GM18870 (cell line): ENCODE measurements at regions not wholly inside any gene's neighbourhood (a gene's known extent, or its start where the extent isn't known, plus 50 kb on each side); places are given as distances from the start of the nearest gene placed in this dataset.

Experiments
- ATAC-seq: cut with Tn5 transposase; IDR thresholded peaks from one replicate; pipeline ENCODE4 v1.9.1; 2021; ENCODE audit warnings: moderate library complexity; ENCODE audit not compliant: unreplicated experiment

DNA sequence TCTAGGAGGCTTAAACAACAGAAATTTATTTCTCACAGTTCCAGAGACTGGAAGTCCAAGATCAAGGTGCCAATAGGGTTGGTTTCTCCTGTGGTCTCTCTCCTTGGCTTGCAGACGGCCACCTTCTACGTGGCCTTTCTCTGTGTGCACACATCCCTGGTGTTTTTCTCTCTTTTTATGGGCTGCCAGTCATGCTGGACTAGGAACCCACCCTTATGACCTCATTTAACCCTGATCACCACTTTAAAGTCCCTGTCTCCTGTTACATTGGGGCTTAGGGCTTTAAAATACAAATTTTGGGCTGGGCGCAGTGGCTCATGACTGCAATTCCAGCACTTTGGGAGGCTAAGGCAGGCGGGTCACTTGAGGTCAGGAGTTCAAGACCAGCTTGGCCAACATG lies 157.1 kb downstream of the TLE1 start:
- ATAC-seq: no peak

DNA sequence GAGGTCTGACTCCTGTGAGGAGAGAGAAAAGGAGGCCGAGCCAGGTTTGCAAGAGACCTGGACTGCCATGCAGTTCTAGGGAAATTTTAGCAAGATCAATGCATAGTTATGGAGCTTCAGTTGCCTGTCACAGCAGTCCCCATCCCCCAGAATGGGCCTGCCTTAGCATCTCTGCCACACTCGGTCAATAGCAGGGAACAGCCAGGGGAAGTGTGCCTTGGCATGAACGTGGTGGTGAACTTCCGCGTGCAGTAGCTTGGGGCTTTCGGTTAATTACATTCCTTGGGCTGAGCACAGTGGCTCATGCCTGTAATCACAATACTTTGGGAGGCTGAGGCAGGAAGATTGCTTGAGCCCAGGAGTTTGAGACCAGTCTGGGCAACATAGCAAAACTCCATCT lies 157.8 kb downstream of the TLE1 start:
- no peak for ATAC-seq

DNA sequence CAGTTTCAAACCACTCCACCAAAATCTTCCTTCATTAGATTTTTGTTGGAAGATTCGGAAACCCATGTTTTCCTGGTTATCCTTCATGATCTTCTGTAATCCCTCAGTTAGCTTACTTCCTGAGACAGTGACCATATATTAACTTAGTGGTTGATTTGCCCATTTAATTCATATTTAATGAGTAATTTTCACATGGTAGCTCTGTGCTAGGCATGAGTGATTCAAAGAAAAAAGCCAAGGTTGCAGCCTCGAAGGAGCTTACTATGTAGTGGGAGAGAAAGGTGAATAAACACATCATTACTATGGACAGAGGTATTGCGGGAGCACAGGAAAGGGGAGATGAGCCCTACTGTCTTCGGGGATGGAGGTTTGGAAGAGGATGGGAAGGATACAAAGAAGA lies 158.5 kb downstream of the TLE1 start:
- ATAC-seq: no peak

DNA sequence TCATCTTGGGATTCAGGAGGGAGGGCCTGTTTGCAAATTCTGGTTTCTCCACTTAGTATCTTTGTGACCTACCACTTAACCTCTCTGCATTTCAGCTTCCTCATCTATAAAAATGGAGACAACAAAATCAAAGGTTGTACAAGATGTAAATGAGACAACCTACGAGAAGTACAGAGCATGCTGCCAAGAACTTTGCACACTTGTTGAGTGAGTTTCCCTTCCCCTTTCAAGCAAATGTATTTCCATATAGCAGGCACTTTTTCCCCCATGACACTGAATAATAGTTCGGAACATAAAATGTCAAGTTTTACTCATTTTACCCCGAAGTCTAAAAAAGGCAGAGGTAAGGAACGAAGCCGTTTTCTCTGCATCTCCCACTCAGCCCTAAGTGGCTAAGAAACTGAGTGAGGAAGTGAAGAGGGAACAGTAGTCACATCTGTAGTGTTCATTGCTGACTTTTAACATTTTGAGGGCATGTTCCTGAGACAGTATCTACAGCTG lies 159.0 kb downstream of the TLE1 start:
- ATAC-seq: no peak

DNA sequence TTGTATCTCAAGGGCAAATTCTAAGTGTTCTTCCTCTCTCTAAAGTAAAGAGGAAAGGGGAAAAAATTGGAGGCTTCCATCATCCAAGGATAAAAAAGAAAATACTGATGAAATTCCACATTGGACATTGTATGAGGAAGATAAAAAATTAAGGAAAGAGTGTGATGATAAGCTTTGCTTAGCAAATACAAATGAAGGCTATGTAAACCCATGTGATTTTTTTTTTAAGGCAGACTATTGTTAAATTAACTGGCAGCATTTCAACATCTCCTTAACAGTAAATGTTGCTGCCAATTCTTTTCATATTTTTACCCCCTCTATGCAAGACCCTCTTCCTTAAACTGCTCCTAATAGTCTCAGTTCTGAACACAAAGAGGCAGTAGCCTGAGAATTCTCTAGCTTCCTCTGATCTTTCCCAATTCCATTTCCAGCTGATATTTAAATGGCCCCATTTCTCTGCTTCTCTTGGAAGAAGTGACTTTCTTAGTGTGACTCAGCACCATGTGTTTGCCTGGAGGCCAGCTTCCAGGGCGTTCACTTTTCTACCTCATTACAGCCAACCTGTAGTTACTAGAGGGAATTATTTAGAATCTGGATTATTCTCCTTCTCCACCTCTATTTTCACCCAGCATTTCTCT lies 159.7 kb downstream of the TLE1 start:
- ATAC-seq: no peak

DNA sequence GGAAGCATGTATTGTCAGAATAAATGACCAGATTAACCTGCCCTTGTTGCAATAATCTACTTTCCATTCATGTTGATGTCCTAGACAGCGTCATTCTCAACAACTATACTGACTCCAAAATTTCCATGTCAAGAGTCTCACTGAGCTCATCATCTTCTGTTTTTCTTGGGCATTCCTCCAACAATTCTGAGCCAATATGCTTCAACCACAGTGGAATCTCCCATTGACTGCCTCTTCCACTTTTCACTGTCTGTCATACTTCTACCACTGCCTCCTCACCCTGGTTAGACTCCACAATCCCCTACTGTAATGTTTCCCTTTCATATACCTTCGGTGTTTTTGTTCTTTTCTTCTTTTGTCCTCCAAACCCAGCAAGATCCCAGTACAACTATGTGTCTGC lies 162.8 kb downstream of the TLE1 start:
- ATAC-seq: no peak

DNA sequence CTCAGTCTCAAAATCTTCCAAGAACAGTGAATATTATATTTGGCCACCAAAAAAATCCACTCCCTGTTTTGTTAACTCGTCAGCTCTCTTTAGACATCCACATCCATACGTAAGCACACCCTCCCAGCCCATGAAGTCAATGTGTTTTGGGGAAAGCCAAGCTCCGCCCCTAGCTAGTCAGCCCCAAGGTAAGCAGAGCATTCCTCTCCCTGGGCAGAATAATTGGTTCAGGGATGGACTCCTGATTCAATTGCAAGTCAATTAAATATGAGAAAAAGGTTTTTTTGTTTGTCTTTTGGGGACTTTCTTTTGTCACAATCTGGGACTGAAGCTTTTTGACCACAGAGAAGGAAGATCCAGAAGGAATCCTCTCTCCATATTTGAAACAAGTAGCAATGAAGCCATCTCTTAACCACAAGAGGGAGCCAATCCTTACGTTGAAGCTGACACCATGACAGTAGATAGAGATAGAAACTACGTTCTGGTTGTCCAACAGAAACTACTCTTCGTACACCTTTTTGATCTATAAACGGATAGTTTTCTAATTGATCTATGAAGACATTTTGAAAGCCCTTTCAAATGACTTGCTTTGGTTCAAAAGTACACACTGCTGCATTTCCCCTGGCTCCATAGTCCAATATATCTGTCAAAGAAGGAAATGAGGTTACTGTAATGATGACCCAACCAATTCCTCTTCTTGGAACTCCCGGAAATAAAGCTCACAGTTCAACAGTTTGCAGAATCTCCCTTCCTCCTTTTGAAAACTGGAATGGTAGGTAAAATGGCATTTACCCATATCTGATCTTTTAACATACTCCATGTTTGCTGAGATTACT lies 166.4 kb downstream of the TLE1 start:
- no peak for ATAC-seq

DNA sequence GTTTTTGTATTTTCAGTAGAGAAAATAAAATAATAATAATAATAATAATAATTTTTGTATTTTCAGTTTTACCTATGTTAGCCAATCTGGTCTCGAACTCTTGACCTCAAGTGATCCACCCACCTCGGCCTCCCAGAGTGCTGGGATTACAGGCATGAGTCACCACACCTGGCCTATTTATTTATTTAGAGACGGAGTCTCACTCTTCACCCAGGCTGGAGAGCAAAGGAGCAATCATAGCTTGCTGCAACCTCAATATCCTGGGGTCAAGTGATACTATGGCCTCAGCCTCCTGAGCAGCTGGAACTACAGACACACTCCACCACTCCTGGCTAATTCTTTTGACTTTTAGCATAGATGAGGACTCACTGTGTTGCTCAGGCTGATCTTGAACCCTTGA lies 167.5 kb downstream of the TLE1 start:
- ATAC-seq: no peak

DNA sequence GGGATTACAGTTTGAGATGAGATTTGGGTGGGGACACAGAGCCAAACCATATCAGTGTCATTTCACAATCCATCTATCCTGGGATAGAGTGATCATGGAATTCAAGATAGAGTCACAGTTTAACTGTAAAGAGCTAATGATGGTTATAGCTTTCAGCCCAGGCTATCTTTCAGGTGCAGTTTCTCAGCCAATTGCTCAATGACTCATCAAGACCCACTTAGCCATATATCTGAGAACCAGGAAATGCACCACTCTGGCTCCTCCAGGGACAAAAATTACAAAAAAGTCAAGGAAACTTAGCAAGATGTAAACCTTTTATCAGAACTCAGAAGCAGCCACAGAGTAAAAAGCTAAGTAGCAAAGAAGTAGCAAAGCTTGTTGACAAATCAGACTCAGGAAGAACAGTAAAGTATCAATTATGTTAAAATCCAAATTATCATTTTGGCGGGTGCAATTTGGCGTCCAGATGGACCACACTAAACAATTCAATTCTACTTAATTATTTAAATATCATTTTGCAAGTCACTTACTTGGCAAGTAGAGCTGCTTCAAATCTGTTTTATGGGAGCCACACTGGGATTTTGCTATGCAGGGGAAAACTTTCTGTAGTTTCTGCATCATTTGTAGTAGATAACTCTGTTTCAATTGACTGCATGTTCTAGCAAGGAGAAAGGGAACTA lies 169.4 kb downstream of the TLE1 start:
- ATAC-seq: no peak

DNA sequence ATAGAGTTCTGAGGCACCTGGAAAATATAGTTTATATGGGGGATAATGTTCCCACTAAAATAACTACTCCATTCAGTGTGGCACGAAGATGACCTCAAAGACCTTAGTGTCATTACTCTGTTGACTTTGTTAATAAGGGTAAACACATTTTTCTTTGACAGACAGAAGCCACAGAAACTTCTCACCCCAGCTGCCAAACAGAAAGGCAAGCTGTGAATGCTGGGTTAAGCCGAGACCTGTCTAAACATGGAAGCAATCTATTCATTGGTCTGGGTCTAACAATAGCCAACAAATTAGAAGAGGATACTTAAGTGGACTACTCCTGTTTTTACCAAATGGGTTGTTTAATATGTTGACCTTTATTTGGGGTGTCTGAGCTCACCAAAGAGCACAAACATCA lies 171.4 kb downstream of the TLE1 start:
- no peak for ATAC-seq

DNA sequence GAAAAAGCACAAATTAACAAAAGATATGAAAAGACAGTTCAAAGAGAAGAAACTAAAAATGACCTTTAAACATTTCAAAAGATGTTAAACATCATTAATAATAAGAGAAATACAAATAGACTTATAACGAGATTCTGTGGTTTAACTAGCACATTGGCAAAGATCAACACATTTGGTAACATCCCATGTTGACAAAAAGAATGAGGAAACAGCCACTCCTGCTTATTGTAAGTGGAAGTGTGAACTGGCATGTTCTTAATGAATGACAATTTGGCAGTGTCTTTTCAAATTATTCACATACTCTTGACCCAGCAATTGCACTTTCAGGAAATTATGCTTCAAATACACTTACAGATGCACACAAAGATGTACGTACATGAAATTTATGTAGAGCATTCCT lies 176.3 kb downstream of the TLE1 start:
- no peak for ATAC-seq

DNA sequence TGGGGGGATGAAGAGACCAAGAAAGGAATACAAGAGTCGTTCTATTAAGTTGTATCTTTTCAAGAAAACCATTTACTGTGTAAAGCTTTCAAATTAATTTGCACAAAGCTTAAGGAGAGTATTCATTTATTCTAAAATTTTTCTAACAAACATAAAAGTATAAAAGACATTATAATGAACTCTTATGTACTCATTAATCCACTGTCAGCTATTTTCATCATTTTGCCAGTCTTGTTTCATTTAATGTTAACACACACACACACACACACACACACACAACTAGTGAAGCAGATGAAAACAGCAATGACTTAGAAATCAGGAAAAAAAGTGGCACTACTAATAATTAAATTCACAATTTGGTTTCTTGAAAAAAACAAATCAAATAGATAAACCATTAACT lies 176.7 kb downstream of the TLE1 start:
- ATAC-seq: no peak

DNA sequence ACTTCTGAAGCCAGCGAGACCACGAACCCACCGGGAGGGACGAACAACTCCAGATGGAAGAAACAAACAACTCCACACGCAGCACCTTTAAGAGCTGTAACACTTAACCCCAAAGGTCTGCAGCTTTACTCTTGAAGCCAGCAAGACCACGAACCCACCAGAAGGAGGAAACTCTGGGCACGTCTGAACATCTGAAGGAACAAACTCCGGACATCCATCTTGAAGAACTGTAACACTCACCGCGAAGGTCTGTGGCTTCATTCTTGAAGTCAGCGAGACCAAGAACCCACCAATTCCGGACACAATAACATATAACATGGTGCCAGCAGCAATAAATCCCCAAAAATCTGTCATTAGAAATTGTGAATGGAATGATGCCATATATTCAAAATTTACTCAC lies 180.9 kb downstream of the TLE1 start:
- ATAC-seq: no peak

DNA sequence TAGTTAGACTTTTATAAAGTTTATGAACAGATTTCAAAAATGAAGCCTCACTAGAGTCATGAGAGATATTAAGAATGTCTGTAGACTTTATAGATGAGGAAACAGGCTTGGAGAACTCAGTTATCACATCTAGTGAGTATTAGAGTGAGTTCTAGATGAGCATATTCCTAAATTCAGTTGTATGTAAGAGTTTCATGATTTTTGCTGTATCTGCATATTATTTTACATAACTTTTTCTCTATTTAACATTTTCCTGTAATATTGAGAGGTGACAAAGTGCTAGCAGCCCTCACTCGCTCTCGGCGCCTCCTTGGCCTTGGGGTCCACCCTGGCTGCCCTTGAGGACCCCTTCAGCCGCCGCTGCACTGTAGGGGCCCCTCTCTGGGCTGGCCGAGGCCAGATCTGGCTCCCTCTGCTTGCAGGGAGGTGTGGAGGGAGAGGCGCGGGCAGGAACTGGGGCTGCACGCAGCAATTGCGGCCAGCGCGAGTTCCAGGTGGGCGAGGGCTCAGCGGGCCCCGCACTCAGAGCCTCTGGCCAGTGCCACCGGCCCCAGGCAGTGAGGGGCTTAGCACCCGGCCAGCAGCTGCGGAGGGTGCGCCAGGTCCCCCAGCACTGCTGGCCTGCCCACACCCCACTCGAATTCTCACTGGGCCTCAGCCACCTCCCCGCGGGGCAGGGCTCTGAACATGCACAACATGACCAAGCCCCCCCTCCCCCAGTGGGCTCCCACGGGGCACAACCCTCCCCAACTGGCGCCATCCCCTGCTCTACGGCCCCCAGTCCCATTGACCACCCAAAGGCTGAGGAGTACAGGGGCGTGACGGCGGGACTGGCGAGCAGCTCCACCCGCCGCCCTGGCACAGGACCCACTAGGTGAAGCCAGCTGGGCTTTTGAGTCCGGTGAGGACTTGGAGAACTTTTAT lies 182.1 kb downstream of the TLE1 start:
- ATAC-seq: no peak

DNA sequence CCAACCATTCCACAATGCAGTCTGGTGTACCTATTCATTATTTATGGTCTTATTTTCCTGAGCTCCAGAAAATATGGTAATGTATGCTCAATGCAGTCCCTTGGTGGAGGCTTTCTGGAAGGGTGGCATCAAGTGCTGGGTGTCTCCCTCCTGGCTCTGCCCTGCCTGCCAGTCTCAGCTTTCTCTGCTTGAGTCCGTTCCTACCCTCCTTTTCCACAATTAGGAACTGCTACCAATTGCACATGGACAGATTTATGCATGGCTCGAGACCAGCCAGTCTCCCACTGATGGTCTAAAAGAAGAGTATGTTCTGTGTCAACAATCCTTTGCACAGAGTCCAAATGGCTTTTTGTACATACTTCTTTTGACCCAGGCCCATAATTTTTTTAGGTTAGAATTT lies 189.8 kb downstream of the TLE1 start:
- ATAC-seq: no peak

DNA sequence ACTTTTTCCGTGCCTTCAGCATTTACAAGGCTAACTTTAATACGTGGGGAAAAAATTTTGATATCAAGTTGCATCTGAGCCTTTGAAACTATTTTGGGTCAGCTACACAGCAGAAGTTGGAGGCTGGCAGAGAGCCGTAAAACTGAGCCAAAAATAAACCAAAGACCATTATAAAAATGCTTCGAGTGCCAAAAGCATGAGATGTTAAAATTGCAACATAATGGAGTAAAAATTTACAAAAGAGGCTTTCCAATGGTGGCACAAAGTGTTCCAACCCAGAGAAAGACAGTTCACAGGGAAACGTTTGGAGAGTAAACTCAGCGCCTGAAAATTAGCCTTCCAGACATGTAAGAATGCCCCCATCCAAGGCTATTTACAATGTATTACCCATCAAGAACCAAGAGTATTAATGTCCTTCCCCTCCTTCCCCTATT lies 190.3 kb downstream of the TLE1 start:
- ATAC-seq: no peak

DNA sequence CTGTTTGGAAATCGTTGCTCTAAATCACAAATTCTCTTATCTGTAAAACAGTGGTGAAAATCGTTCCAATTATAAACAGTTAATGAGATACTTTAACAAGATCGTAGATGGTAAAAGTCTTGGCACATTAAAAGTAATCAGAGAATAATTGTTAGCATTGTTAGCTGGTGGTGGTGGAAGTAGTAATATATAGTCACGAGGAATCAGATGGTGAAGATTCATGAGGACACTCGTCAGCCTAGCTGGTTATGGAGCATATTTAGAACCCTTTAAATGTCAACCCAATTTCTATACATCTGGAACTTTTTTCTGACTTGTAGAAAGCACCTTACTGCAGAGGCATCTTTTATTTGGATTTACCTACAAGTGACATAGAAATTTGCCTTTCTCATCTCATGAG lies 190.8 kb downstream of the TLE1 start:
- no peak for ATAC-seq

DNA sequence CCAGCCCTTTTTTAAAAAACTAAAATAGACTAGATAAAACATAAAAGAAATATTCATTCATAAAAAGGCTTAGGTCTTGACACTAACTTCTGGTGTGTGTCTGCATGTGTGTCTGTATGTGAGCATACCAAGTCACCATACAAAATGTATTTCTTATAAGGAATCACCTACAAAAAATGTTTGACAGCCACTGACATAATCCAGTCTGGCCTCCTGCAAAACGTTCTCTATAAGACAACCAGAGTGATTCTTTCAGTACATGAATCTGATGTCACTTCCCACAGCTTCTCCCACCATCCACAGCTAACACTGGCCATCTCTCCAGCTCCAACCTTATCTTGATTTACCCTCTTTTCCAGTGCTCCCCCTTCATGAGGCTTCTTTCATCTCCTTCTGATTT lies 192.3 kb downstream of the TLE1 start:
- no peak for ATAC-seq

DNA sequence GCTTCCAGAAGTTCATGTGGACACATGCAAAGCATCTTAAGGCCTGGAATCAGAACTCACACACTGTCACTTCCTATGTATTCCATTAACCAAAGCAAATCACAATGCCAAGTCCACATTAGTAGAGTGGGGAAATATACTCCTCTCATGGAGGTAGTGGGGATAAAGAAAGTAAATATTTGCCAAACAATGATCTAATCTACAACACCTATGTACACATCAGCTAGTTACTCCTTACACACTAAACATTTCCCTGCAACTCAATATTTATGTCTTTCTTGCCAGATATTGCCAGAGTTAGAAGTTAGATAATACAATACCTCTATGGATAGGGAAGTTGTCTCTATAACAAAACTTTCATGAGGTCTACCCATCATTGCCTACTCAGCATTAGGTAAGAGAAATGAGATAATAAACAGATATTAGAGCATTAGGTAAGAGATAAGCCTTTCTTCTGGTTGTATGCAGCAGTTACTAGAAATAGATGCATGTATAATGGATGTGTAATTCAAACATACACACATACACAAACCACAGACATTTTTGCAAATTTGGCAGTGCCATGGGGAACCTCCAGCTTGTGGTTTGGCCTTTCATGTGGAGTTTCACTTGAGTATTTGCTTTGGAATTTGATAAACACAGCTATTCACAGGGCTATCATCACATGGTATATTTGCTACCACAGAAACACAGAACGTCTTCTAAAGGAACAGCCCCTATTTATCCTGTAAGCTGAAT lies 196.5 kb downstream of the TLE1 start:
- ATAC-seq: no peak
